D721Med (cell line): ENCODE measurements at regions not wholly inside any gene's neighbourhood (a gene's known extent, or its start where the extent isn't known, plus 50 kb on each side); places are given as distances from the start of the nearest gene placed in this dataset.

Experiments used
- DNase-seq: peaks from one replicate; pipeline ENCODE4 v3.0.0; 2011; ENCODE audit warnings: low spot score; ENCODE audit not compliant: insufficient read length
- FAIRE-seq: peaks from 2 replicates; lab custom pipeline; 2011; peaks lifted over from hg19 to GRCh38; lab: Jason Lieb, UNC
- TF ChIP-seq, protein P1 (sequence below): IDR thresholded peaks from 2 replicates; pipeline ENCODE4 v1.5.1; 2012; ENCODE audit warnings: mild to moderate bottlenecking, control low read depth; ENCODE audit not compliant: insufficient read depth; ENCODE audit errors: missing control alignments

GRCh38 chr10:44009891-44010632 is 361.4 kb upstream of the ZNF32 start:
- TF ChIP-seq, protein P1, sequence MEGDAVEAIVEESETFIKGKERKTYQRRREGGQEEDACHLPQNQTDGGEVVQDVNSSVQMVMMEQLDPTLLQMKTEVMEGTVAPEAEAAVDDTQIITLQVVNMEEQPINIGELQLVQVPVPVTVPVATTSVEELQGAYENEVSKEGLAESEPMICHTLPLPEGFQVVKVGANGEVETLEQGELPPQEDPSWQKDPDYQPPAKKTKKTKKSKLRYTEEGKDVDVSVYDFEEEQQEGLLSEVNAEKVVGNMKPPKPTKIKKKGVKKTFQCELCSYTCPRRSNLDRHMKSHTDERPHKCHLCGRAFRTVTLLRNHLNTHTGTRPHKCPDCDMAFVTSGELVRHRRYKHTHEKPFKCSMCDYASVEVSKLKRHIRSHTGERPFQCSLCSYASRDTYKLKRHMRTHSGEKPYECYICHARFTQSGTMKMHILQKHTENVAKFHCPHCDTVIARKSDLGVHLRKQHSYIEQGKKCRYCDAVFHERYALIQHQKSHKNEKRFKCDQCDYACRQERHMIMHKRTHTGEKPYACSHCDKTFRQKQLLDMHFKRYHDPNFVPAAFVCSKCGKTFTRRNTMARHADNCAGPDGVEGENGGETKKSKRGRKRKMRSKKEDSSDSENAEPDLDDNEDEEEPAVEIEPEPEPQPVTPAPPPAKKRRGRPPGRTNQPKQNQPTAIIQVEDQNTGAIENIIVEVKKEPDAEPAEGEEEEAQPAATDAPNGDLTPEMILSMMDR = no peak
- no peak for DNase-seq
- no peak for FAIRE-seq

DNA sequence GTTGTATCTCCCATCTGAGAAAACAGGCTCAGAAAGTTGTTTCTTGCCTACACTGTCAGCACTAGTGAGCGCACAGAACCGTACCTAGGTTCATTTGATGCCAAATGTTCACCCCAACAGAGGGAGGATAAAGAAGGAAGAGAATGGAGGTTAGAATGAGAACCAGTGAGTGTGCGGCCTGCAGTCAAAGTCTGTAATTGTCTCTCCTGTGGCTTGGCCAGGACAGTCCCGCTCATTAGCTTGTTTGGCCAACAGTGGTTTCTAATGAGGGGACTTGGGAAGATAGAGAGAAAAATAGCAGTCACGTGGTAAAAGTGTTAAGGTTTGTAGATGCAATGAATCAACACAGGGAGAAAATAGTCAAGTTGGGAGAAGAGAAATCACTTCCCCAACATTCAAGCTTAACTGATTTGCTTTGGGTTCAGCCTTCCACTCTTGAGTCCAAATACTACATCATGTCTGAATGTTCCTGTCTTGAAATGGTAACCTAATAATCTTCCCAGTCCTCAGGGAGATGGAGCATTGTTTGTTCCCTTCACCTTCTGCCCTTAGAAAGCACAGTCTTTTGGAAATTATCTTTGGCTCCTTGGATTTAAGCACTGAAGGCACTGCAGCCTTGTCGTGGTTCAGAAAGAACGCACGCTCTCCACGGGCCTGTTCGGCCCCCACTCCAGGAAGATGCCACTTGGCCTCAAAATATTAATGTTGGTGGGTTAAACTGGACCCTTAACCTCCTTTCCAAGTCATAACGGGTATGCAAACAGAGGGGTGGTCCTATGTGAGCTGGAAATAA is 360.4 kb upstream of the ZNF32 start:
- TF ChIP-seq, protein P1 = no peak
- no peak for FAIRE-seq
- DNase-seq = no peak

DNA sequence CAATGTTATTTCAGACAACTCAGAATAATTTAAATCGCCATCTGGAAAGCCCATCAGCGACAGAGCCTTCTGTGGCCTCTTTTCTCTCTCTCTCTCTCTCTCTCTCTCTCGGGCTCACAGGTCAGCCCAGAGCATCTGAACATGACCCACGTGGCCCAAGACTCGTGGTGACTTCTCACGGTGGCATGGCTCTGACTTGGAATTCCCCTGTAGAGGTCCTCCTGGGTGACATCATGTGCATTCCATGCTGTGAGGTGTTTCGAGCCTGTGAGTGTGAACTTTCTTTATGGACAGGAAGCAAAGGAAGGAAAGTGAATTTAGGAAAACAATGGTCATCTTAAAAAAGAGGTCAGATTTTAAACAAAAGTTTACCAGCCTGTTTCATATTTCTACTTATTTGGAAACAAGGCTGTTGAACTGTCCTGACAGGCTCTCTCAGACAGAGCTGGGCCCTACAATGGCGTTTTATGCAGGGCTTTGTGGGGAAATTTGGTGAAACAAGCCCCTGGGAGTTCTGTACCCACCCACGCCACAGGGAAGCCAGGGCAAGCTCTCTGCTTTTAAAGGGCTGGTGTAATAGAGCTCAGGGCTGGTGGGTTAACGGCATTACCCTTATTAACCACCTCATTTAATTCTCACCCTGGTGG is 359.7 kb upstream of the ZNF32 start:
- DNase-seq (no peak), FAIRE-seq (no peak)
- TF ChIP-seq, protein P1 = no peak

DNA sequence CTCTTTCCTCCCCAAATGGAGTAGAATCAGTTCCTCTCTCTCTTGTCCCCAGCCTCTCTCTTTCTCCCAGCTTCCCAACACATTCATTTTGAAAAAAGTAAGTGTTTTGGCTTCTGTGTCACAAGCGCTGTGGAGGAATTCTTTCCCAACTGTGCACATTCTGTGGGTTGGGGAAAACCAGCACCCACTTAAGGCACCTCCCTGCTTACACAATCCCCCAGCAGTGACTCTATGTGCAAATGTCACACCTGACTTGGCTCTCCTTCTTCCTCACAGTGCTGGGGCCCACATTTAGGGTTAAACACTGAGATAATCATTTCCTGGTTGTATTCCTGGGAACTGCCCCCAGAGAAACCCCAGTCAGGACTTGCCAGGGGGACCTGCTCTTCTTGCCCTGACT is 358.1 kb upstream of the ZNF32 start:
- DNase-seq = no peak
- TF ChIP-seq, protein P1 = no peak
- FAIRE-seq = no peak

DNA sequence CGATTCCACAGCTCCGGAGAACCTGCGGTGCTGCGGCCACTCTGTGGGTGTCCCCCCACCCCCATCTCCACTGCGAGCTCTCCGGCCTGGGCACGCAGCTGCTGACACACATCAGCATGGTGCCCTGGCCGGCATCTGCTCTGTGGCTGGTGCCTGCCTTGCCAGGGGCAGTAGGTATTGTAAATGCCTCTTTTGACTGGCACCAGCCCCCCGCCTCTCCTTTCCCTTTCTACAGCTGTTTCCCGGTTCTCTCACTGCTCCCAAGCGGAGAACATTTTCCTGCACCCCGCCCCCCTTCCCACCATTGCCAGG is 357.1 kb upstream of the ZNF32 start:
- FAIRE-seq (no peak), DNase-seq (no peak)
- TF ChIP-seq, protein P1 = no peak

GRCh38 chr10:44004913-44005787 is 356.5 kb upstream of the ZNF32 start:
- FAIRE-seq (no peak), DNase-seq (no peak)
- TF ChIP-seq, protein P1 = no peak
